KMS-11 (cell line): ENCODE measurements at regions not wholly inside any gene's neighbourhood (a gene's known extent, or its start where the extent isn't known, plus 50 kb on each side); places are given as distances from the start of the nearest gene placed in this dataset.

Source experiments
- H2AFZ ChIP-seq: fragments of 200-600 bp; sonication (generic); 2 replicates; pipeline ENCODE4 v1.6.1; 2016; ENCODE audit warnings: antibody characterized with exemption, mixed run types, low read depth
- H3K27ac ChIP-seq: fragments of 200-600 bp; sonication (generic); 2 replicates; pipeline ENCODE4 v1.6.1; 2016; ENCODE audit warnings: mild to moderate bottlenecking, mixed run types
- H3K27me3 ChIP-seq: fragments of 200-600 bp; sonication (generic); 2 replicates; pipeline ENCODE4 v1.6.1; 2017; ENCODE audit warnings: mild to moderate bottlenecking, low read depth, mixed run types, moderate library complexity; ENCODE audit not compliant: insufficient read depth
- H3K36me3 ChIP-seq: fragments of 200-600 bp; sonication (generic); 2 replicates; pipeline ENCODE4 v1.6.1; 2017; ENCODE audit warnings: mild to moderate bottlenecking, mixed run types; ENCODE audit not compliant: insufficient read depth
- H3K4me1 ChIP-seq: fragments of 200-600 bp; sonication (generic); 2 replicates; pipeline ENCODE4 v1.6.1; 2016; ENCODE audit warnings: mild to moderate bottlenecking, low read depth, mixed run types; ENCODE audit not compliant: poor library complexity, severe bottlenecking
- H3K4me2 ChIP-seq: fragments of 200-600 bp; sonication (generic); 2 replicates; pipeline ENCODE4 v1.7.0; 2016; ENCODE audit warnings: mild to moderate bottlenecking, mixed run types
- H3K4me3 ChIP-seq: fragments of 200-600 bp; sonication (generic); IDR thresholded peaks from 2 replicates; pipeline ENCODE4 v1.6.1; 2017; ENCODE audit warnings: low read depth, low read length, mixed read lengths; ENCODE audit not compliant: insufficient read depth
- H3K79me2 ChIP-seq: fragments of 200-600 bp; sonication (generic); 2 replicates; pipeline ENCODE4 v1.6.1; 2016; ENCODE audit warnings: low read depth, mixed run types; ENCODE audit not compliant: insufficient read depth
- H3K9ac ChIP-seq: fragments of 200-600 bp; sonication (generic); 2 replicates; pipeline ENCODE4 v1.6.1; 2016; ENCODE audit warnings: mild to moderate bottlenecking, mixed run types
- H4K20me1 ChIP-seq: fragments of 200-600 bp; sonication (generic); 2 replicates; pipeline ENCODE4 v1.6.1; 2016; ENCODE audit warnings: mild to moderate bottlenecking, mixed run types; ENCODE audit not compliant: insufficient read depth
- CTCF ChIP-seq: fragments of 200-600 bp; sonication (generic); conservative IDR thresholded peaks from 2 replicates; pipeline ENCODE4 v1.6.1; 2017; ENCODE audit warnings: low read depth, mild to moderate bottlenecking, antibody characterized with exemption, low read length, moderate library complexity, mixed read lengths

GRCh38 chr2:118675531-118675930 is 171.9 kb downstream of the EN1 start:
- Histone ChIP-seq H3K4me3 (no peak overlapping the region), H3K4me2 (no peak overlapping the region), H4K20me1 (no peaks in the 10 kb centered on the region), H3K79me2 (no peaks in the 10 kb centered on the region), H3K9ac (no peak overlapping the region), H3K4me1 (no peaks in the 10 kb centered on the region), H3K36me3 (no peaks in the 10 kb centered on the region), H3K27ac (no peak overlapping the region), H2AFZ (no peak overlapping the region), H3K27me3 (no peaks in the 10 kb centered on the region)
- TF ChIP-seq CTCF: no peak

- Histone ChIP-seq H3K36me3 (no peaks in the 10 kb centered on the region), H2AFZ (no peak overlapping the region), H3K4me2 (no peak overlapping the region), H4K20me1 (no peaks in the 10 kb centered on the region), H3K4me1 (no peaks in the 10 kb centered on the region), H3K9ac (no peak overlapping the region), H3K79me2 (no peaks in the 10 kb centered on the region), H3K27me3 (no peaks in the 10 kb centered on the region), H3K27ac (no peak overlapping the region), H3K4me3 (no peak overlapping the region)
- no peak for TF ChIP-seq CTCF
These were observed 174.8 kb downstream of the EN1 start for GRCh38 chr2:118672571-118673158.

- Histone ChIP-seq H3K9ac (no peak overlapping the region), H3K27ac (no peak overlapping the region), H3K36me3 (no peaks in the 10 kb centered on the region), H3K4me1 (no peaks in the 10 kb centered on the region), H3K79me2 (no peaks in the 10 kb centered on the region), H2AFZ (no peak overlapping the region), H3K27me3 (no peaks in the 10 kb centered on the region), H3K4me3 (no peak overlapping the region), H3K4me2 (no peak overlapping the region), H4K20me1 (no peaks in the 10 kb centered on the region)
- no peak for TF ChIP-seq CTCF
These were observed 175.6 kb downstream of the EN1 start for GRCh38 chr2:118671701-118672454.

GRCh38 chr2:118670838-118671237 is 176.6 kb downstream of the EN1 start:
- Histone ChIP-seq H3K27me3 (no peaks in the 10 kb centered on the region), H3K79me2 (no peaks in the 10 kb centered on the region), H3K4me2 (no peak overlapping the region), H3K4me3 (no peak overlapping the region), H3K4me1 (no peaks in the 10 kb centered on the region), H2AFZ (no peak overlapping the region), H3K27ac (no peak overlapping the region), H3K9ac (no peak overlapping the region), H3K36me3 (no peaks in the 10 kb centered on the region), H4K20me1 (no peaks in the 10 kb centered on the region)
- TF ChIP-seq CTCF: no peak
